SHP77 (cell line): ENCODE measurements at regions not wholly inside any gene's neighbourhood (a gene's known extent, or its start where the extent isn't known, plus 50 kb on each side); places are given as distances from the start of the nearest gene placed in this dataset.
"Not testable (repeated sequence)": the region's sequence is repeated elsewhere in the genome, so short reads cannot be mapped to it uniquely, and the experiment has no call there.

ENCODE experiments used
- DNase-seq, 2 experiments: peaks; one replicate each; lab custom pipeline; 2025; lab: John Stamatoyannopoulos, UW

GRCh38 chr14:34097644-34098043 lies 146.8 kb upstream of the EGLN3 start:
- DNase-seq: no peak

GRCh38 chr14:34094384-34094783 lies 143.5 kb upstream of the EGLN3 start:
- no peak for DNase-seq

GRCh38 chr14:34093883-34094282 lies 143.0 kb upstream of the EGLN3 start:
- no peak for DNase-seq

- no peak for DNase-seq
These were observed 139.6 kb upstream of the EGLN3 start for GRCh38 chr14:34090451-34090850.

- no peak for DNase-seq
These were observed 138.0 kb upstream of the EGLN3 start for GRCh38 chr14:34088914-34089313.

- DNase-seq: no peak
These were observed 136.7 kb upstream of the EGLN3 start for GRCh38 chr14:34087571-34087970.

- DNase-seq: no peak
These were observed 135.4 kb upstream of the EGLN3 start for GRCh38 chr14:34086223-34086757.

- no peak for DNase-seq
These were observed 134.8 kb upstream of the EGLN3 start for GRCh38 chr14:34085695-34086094.

GRCh38 chr14:34081576-34082136 lies 130.8 kb upstream of the EGLN3 start:
- peak; percentile 56 to 68 for DNase-seq

- peak; percentile 30 to 59 for DNase-seq
These were observed 130.3 kb upstream of the EGLN3 start for GRCh38 chr14:34081101-34081575.

- not testable (repeated sequence) for DNase-seq
These were observed 128.8 kb upstream of the EGLN3 start for GRCh38 chr14:34079643-34080042.

- DNase-seq: no peak
These were observed 127.4 kb upstream of the EGLN3 start for GRCh38 chr14:34078117-34078743.

GRCh38 chr14:34075826-34076225 lies 125.0 kb upstream of the EGLN3 start:
- no peak for DNase-seq

- DNase-seq: no peak
These were observed 124.3 kb upstream of the EGLN3 start for GRCh38 chr14:34075042-34075744.

GRCh38 chr14:34072921-34073320 lies 122.0 kb upstream of the EGLN3 start:
- no peak for DNase-seq

GRCh38 chr14:34072401-34072800 lies 121.5 kb upstream of the EGLN3 start:
- no peak for DNase-seq

GRCh38 chr14:34070917-34071407 lies 120.1 kb upstream of the EGLN3 start:
- DNase-seq: no peak

GRCh38 chr14:34069854-34070582 lies 119.1 kb upstream of the EGLN3 start:
- DNase-seq: no peak

- no peak for DNase-seq
These were observed 116.7 kb upstream of the EGLN3 start for GRCh38 chr14:34067587-34067986.

- no peak for DNase-seq
These were observed 115.0 kb upstream of the EGLN3 start for GRCh38 chr14:34065690-34066391.

GRCh38 chr14:34065236-34065635 lies 114.4 kb upstream of the EGLN3 start:
- no peak for DNase-seq

- no peak for DNase-seq
These were observed 113.5 kb upstream of the EGLN3 start for GRCh38 chr14:34064349-34064748.
